Activated B cell treated with CpG ODN at 0.5 μM for 24 hours (primary cell): ENCODE measurements at regions not wholly inside any gene's neighbourhood (a gene's known extent, or its start where the extent isn't known, plus 50 kb on each side); places are given as distances from the start of the nearest gene placed in this dataset.

ENCODE experiments used
- ATAC-seq: fragments of 200-7000 bp; cut with Tn5 transposase; one replicate; pipeline ENCODE4 v1.10.0; 2021; ENCODE audit warnings: low read depth, mild to moderate bottlenecking, moderate library complexity
- CTCF ChIA-PET: fragments of 350-600 bp; sonication (Branson Sonifier 250); formaldehyde crosslinking; loops from one replicate; lab custom pipeline; 2021; ENCODE audit warnings: antibody characterized with exemption; lab: Charles Lee
- POLR2A ChIA-PET: fragments of 350-600 bp; sonication (Branson Sonifier 250); formaldehyde crosslinking; loops from one replicate; lab custom pipeline; 2021; ENCODE audit warnings: antibody characterized with exemption; lab: Charles Lee
- DNase-seq: peaks from one replicate; pipeline ENCODE4 v3.0.0; 2022
- H3K27ac Mint-ChIP-seq: one replicate; pipeline ENCODE4 v1.8.0; 2020; ENCODE audit warnings: mixed read lengths
- H3K27me3 Mint-ChIP-seq: one replicate; pipeline ENCODE4 v1.8.0; 2021; ENCODE audit warnings: mixed read lengths
- H3K36me3 Mint-ChIP-seq: one replicate; pipeline ENCODE4 v1.8.0; 2021; ENCODE audit warnings: low read depth, mixed read lengths
- H3K4me1 Mint-ChIP-seq: one replicate; pipeline ENCODE4 v1.8.0; 2021; ENCODE audit warnings: mixed read lengths
- H3K4me3 Mint-ChIP-seq: one replicate; pipeline ENCODE4 v1.8.0; 2020; ENCODE audit warnings: mild to moderate bottlenecking, mixed read lengths
- H3K9me3 Mint-ChIP-seq: one replicate; pipeline ENCODE4 v1.8.0; 2020; ENCODE audit warnings: mixed read lengths
- CTCF ChIP-seq: fragments of 200-600 bp; IDR thresholded peaks from one replicate; pipeline ENCODE4 v1.8.0; 2022; ENCODE audit warnings: antibody characterized with exemption, mild to moderate bottlenecking
- intact Hi-C: fragments of 100-400 bp; cut with micrococcal nuclease; formaldehyde crosslinking; loops from one replicate; pipeline ENCODE4 v1.15.1; 2024

- no peak for DNase-seq
- POLR2A ChIA-PET: no interaction called here
- no peak overlapping the region for H3K27ac Mint-ChIP-seq
- CTCF ChIA-PET: no interaction called here
- no peak for ATAC-seq
- H3K36me3 Mint-ChIP-seq: no peaks in the 10 kb centered on the region
- no peaks in the 10 kb centered on the region for H3K27me3 Mint-ChIP-seq
- intact Hi-C loops: no loop called here
- H3K9me3 Mint-ChIP-seq: peaks cover 7% of the 10 kb centered on the region
- no peak overlapping the region for H3K4me3 Mint-ChIP-seq
- TF ChIP-seq CTCF: no peak
- no peaks in the 10 kb centered on the region for H3K4me1 Mint-ChIP-seq
Observed at GRCh38 chr3:166243511-166243910, 406.3 kb upstream of the BCHE start.

DNA sequence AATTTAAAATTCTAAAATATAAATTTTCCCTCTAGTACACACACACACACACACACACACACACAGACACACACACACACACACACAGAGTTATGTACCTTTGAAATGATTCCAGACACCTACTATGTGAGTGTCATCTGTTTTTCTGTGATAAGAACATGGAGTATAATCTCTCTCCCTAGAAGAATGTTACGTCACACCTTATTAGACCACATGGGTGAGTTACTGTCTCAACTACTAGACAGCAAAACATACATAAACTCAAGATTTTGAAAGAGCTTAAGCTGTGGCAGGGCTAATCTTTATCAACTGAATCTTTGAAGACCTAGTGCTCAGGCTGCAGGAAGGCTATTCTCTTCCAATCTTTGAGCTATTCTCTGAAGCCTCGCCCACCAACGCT, 385.9 kb upstream of the BCHE start:
- ATAC-seq: no peak
- intact Hi-C loops: no loop called here
- ChIA-PET POLR2A (no interaction called here), CTCF (no interaction called here)
- Mint-ChIP-seq H3K4me1 (no peaks in the 10 kb centered on the region), H3K27me3 (no peaks in the 10 kb centered on the region), H3K9me3 (peaks cover 6% of the 10 kb centered on the region), H3K4me3 (no peak overlapping the region), H3K27ac (no peak overlapping the region), H3K36me3 (no peaks in the 10 kb centered on the region)
- TF ChIP-seq CTCF: no peak
- DNase-seq: no peak

GRCh38 chr3:166211451-166211850, 374.2 kb upstream of the BCHE start:
- no peaks in the 10 kb centered on the region for H3K4me1 Mint-ChIP-seq
- H3K27ac Mint-ChIP-seq: no peak overlapping the region
- peaks cover 5% of the 10 kb centered on the region for H3K9me3 Mint-ChIP-seq
- H3K36me3 Mint-ChIP-seq: no peaks in the 10 kb centered on the region
- H3K27me3 Mint-ChIP-seq: no peaks in the 10 kb centered on the region
- no peak for ATAC-seq
- intact Hi-C loops: no loop called here
- CTCF ChIA-PET: no interaction called here
- no peak overlapping the region for H3K4me3 Mint-ChIP-seq
- no peak for DNase-seq
- no peak for TF ChIP-seq CTCF
- POLR2A ChIA-PET: no interaction called here

- Mint-ChIP-seq H3K36me3 (no peaks in the 10 kb centered on the region), H3K4me1 (no peaks in the 10 kb centered on the region), H3K27me3 (no peaks in the 10 kb centered on the region), H3K9me3 (peaks cover 4% of the 10 kb centered on the region), H3K27ac (no peak overlapping the region), H3K4me3 (no peak overlapping the region)
- ChIA-PET POLR2A (no interaction called here), CTCF (no interaction called here)
- intact Hi-C loops: no loop called here
- no peak for TF ChIP-seq CTCF
- no peak for ATAC-seq
- DNase-seq: no peak
Observed at GRCh38 chr3:166209701-166210100, 372.5 kb upstream of the BCHE start.

DNA sequence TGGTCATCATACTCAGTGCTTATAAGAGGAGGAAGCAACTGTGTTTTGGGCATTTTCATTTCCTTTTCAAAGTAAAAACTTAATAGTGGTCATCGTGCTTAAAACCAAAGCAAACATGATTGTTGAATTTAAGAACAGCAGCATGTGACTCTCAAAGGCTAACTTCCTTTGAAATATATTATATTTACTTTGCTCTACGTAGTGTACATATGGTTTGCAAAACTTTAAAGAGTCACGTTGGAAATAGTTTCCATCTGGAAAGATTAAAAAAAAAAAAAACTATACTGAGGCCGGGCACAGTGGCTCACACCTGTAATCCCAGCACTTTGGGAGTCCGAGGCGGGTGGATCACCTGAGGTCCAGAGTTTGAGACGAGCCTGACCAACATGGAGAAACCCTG, 367.9 kb upstream of the BCHE start:
- Mint-ChIP-seq H3K27me3 (no peaks in the 10 kb centered on the region), H3K4me3 (no peak overlapping the region), H3K27ac (no peak overlapping the region), H3K9me3 (peaks cover 3% of the 10 kb centered on the region), H3K4me1 (no peaks in the 10 kb centered on the region), H3K36me3 (no peaks in the 10 kb centered on the region)
- intact Hi-C loops: no loop called here
- TF ChIP-seq CTCF: no peak
- CTCF ChIA-PET: no interaction called here
- POLR2A ChIA-PET: no interaction called here
- DNase-seq (no peak), ATAC-seq (no peak)
